Pancreas (tissue), 10 donors: ENCODE measurements at regions not wholly inside any gene's neighbourhood (a gene's known extent, or its start where the extent isn't known, plus 50 kb on each side); places are given as distances from the start of the nearest gene placed in this dataset.

Experiments used
- ATAC-seq, 4 donors: fragments of 200-7000 bp; cut with Tn5 transposase; one replicate each; pipeline versions ENCODE4 v1.8.0 to v1.9.1; 2020; ENCODE audit warnings: mild to moderate bottlenecking in 4 of 4, moderate library complexity in 4 of 4
- DNase-seq, 6 donors: peaks; one replicate each; pipeline ENCODE4 v3.0.0-alpha.2; 2020
- FAIRE-seq: peaks from 2 replicates; lab custom pipeline; 2012; peaks lifted over from hg19 to GRCh38; lab: Jason Lieb, UNC
- H3K27ac ChIP-seq, 4 donors: fragments of 200-600 bp; sonication (generic); 1 replicate in 3 of 4; 2 replicates in 1 of 4; pipeline versions ENCODE4 v1.5.0 to v1.8.0; 2020
- H3K27me3 ChIP-seq, 4 donors: fragments of 200-600 bp; one replicate each; pipeline ENCODE4 v1.8.0; 2021
- H3K36me3 ChIP-seq, 3 donors: fragments of 200-600 bp; sonication (generic) in 1 of 3; one replicate each; pipeline versions ENCODE4 v1.5.0 to v1.8.0; 2020 to 2021
- H3K4me1 ChIP-seq, 3 donors: fragments of 200-600 bp; one replicate each; pipeline ENCODE4 v1.8.0; 2021
- H3K4me3 ChIP-seq, 4 donors: fragments of 200-600 bp; sonication (generic) in 2 of 4; one replicate each; pipeline versions ENCODE4 v1.5.0 to v1.8.0; 2020 to 2021
- H3K9me3 ChIP-seq, 4 donors: fragments of 200-600 bp; one replicate each; pipeline ENCODE4 v1.8.0; 2021
- CTCF ChIP-seq, 4 donors: fragments of 200-600 bp; sonication (generic) in 3 of 4; IDR thresholded peaks; one replicate each; pipeline versions ENCODE4 v1.5.0 to v1.8.0; 2021; ENCODE audit warnings: antibody characterized with exemption in 4 of 4
- WGBS, 2 donors: extraction: QIAGEN DNeasy Blood & Tissue Kit; methylation state at CpG; one replicate each; pipeline ENCODE4 v1.1.7; 2013; 5-methylcytosine and 5-hydroxymethylcytosine counted together
- intact Hi-C, 3 donors: fragments of 100-400 bp; cut with DNase I; formaldehyde crosslinking; loops; one replicate each; pipeline versions ENCODE4 v1.11.1 to v1.14.2; 2022
- donor health status: healthy with polysubstance abuse.
- donor health status: DM: no; HTN: no; CAD: no; lungs with moderate emphysema.
- donor health status: DM: no; HTN: no; CAD: no.
- donor health status: control.
- donor health status: control.
- donor health status: Bipolar disorder and iron deficiency.
- donor health status: DM: yes; HTN: yes; CAD: no.
- donor health status: DM: no; HTN: no; CAD: no.
- donor health status: DM: no; HTN: no; CAD: no.
- donor health status: DM: yes; HTN: yes; CAD: no.

- Histone ChIP-seq H3K9me3 (no peaks in the 10 kb centered on the region), H3K36me3 (no peaks in the 10 kb centered on the region), H3K27ac (no peak overlapping the region), H3K4me3 (no peak overlapping the region), H3K27me3 (no peaks in the 10 kb centered on the region), H3K4me1 (no peaks in the 10 kb centered on the region)
- intact Hi-C loops, result no loop called here
- ATAC-seq, result no peak
- no peak for FAIRE-seq
- WGBS, 2 donors, result 84 to 91% methylated on average over 10 of the region's 10 CpGs
- TF ChIP-seq CTCF (IDR thresholded peaks at IDR 0.05), result no peak
- DNase-seq, result no peak
Observed at GRCh38 chr20:39903806-39904465, 785.1 kb downstream of the MAFB start.

DNA sequence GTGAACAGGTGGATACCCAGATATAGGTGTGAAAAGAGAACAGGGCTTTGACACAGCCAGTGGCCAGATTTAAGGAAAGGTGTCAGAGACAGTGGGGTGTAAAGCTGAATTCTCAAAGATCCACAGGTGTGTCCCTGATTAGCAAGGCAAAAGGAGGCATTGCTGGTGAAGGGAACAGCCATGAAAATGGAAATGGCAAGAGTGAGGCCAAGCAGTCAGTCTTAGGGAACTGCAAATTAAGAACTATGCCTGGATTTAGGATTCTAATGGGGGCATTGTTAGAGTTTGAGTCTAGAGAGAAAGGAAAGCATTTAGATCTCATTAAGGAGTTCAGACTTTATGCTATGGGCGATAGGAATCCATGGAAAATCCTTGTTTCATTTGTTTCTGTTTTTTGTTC is 789.2 kb downstream of the MAFB start:
- no peak overlapping the region for H3K27ac ChIP-seq
- H3K4me3 ChIP-seq, result no peak overlapping the region
- 74 to 84% methylated on average over 1 of the region's 1 CpG for WGBS, 2 donors
- H3K9me3 ChIP-seq, result no peaks in the 10 kb centered on the region
- FAIRE-seq (no peak), ATAC-seq (no peak), DNase-seq (no peak)
- H3K36me3 ChIP-seq, result no peaks in the 10 kb centered on the region
- intact Hi-C loops, result no loop called here
- H3K27me3 ChIP-seq, result no peaks in the 10 kb centered on the region
- no peaks in the 10 kb centered on the region for H3K4me1 ChIP-seq
- no peak for TF ChIP-seq CTCF (IDR thresholded peaks at IDR 0.05)

DNA sequence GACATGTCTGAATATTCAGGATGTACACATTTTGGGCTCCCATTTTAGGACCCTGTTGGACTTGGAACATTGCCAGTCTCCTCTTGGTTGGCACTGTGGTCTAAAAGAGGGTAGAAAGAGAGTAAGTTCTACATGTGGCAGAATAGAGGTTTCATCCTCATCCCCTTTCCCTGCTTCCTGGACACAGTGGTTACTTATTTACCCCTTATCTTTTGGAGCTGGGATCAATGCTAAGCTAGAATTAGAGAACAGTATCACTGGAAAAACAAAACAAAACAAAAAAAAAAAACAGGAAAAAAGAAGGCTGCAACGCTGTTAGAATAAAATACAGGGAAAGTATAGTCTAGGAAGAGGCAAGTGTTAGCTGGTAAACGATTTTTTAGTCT is 790.6 kb downstream of the MAFB start:
- Histone ChIP-seq H3K36me3 (no peaks in the 10 kb centered on the region), H3K27me3 (no peaks in the 10 kb centered on the region), H3K4me3 (no peak overlapping the region), H3K4me1 (no peaks in the 10 kb centered on the region), H3K9me3 (no peaks in the 10 kb centered on the region), H3K27ac (no peak overlapping the region)
- no peak for DNase-seq
- intact Hi-C loops, result no loop called here
- 19 to 26% methylated on average over 2 of the region's 2 CpGs for WGBS, 2 donors
- TF ChIP-seq CTCF (IDR thresholded peaks at IDR 0.05), result no peak
- no peak for FAIRE-seq
- ATAC-seq, result no peak

DNA sequence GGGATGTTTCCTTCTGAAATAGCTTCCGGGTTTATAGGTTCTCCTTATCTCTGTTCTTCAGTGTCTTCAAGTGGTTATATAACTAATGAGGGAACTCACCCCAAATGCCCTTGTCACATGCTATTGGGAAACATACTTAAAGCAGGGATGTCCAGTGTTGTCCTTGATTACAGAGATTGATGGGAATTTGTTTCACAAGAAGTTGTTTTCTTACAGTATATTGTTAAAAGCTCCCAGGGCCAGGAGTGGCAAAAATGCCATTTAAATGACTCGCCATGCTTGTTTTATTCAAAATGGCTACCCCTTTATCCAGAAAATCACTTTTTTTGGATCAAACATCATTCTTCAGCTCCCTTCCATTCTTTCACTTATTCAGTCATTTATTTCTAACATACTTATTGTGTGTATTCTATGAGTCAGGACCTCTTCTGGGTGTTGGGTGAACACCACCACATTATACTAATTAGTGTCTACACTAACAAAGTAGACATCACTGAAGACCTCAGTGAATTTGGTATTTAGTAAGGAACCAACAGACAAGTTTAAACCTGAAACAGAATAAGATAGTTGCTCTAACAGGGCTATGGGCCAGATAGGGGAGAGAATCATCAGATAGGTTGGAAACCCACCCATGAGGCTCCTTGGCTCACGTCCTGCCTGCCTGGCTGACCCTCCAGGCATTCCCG is 791.1 kb downstream of the MAFB start:
- intact Hi-C loops, result no loop called here
- ATAC-seq (no peak), DNase-seq (no peak), FAIRE-seq (no peak)
- WGBS, 2 donors, result 65 to 84% methylated on average over 4 of the region's 4 CpGs
- no peak for TF ChIP-seq CTCF (IDR thresholded peaks at IDR 0.05)
- H3K4me3 ChIP-seq, result no peak overlapping the region
- no peak overlapping the region for H3K27ac ChIP-seq
- no peaks in the 10 kb centered on the region for H3K9me3 ChIP-seq
- H3K36me3 ChIP-seq, result no peaks in the 10 kb centered on the region
- no peaks in the 10 kb centered on the region for H3K4me1 ChIP-seq
- H3K27me3 ChIP-seq, result no peaks in the 10 kb centered on the region

GRCh38 chr20:39897058-39897457 is 792.0 kb downstream of the MAFB start:
- no peak overlapping the region for H3K4me3 ChIP-seq
- no peak for FAIRE-seq
- ATAC-seq, result no peak
- no peaks in the 10 kb centered on the region for H3K36me3 ChIP-seq
- 62 to 66% methylated on average over 3 of the region's 3 CpGs for WGBS, 2 donors
- H3K27me3 ChIP-seq, result no peaks in the 10 kb centered on the region
- intact Hi-C loops, result no loop called here
- no peaks in the 10 kb centered on the region for H3K4me1 ChIP-seq
- TF ChIP-seq CTCF (IDR thresholded peaks at IDR 0.05), result no peak
- no peak for DNase-seq
- H3K9me3 ChIP-seq, result no peaks in the 10 kb centered on the region
- H3K27ac ChIP-seq, result no peak overlapping the region
